ENCODE measurements at regions not wholly inside any gene's neighbourhood (a gene's known extent, or its start where the extent isn't known, plus 50 kb on each side); places are given as distances from the start of the nearest gene placed in this dataset.

- TF ChIP-seq, protein P1, sequence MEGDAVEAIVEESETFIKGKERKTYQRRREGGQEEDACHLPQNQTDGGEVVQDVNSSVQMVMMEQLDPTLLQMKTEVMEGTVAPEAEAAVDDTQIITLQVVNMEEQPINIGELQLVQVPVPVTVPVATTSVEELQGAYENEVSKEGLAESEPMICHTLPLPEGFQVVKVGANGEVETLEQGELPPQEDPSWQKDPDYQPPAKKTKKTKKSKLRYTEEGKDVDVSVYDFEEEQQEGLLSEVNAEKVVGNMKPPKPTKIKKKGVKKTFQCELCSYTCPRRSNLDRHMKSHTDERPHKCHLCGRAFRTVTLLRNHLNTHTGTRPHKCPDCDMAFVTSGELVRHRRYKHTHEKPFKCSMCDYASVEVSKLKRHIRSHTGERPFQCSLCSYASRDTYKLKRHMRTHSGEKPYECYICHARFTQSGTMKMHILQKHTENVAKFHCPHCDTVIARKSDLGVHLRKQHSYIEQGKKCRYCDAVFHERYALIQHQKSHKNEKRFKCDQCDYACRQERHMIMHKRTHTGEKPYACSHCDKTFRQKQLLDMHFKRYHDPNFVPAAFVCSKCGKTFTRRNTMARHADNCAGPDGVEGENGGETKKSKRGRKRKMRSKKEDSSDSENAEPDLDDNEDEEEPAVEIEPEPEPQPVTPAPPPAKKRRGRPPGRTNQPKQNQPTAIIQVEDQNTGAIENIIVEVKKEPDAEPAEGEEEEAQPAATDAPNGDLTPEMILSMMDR (IDR thresholded peaks at IDR 0.05) = no peak
- no peak for TF ChIP-seq POLR2A (IDR thresholded peaks at IDR 0.05)
Observed at GRCh38 chr16:79914961-79915720, 314.6 kb upstream of the MAF start.

All from right lobe of liver (tissue), 4 donors.